ENCODE measurements at regions not wholly inside any gene's neighbourhood (a gene's known extent, or its start where the extent isn't known, plus 50 kb on each side); places are given as distances from the start of the nearest gene placed in this dataset.

GRCh38 chr1:163824490-163824889, 502.7 kb downstream of the NUF2 start:
- no peak overlapping the region for H3K4me3 ChIP-seq (ENCODE audit: low read length)
- H3K27me3 ChIP-seq (ENCODE audit: control insufficient read depth in 1 of 2, insufficient read depth in 2 of 2, low read length in 2 of 2), result no peaks in the 10 kb centered on the region
- H3K27ac ChIP-seq (ENCODE audit: low read depth in 1 of 2, low read length in 2 of 2), result no peak overlapping the region
- CTCF ChIA-PET, result no interaction called here
- Mint-ChIP-seq H3K27ac (no peak overlapping the region), H3K36me3 (ENCODE audit: low read depth) (no peaks in the 10 kb centered on the region), H3K9me3 (no peaks in the 10 kb centered on the region), H3K27me3 (no peaks in the 10 kb centered on the region), H3K4me3 (no peak overlapping the region), H3K4me1 (ENCODE audit: low read depth) (no peaks in the 10 kb centered on the region)
- intact Hi-C loops (cut with DNase I, micrococcal nuclease), result no loop called here
- H3K4me1 ChIP-seq (ENCODE audit: insufficient read depth, low read length), result no peaks in the 10 kb centered on the region
- ATAC-seq (ENCODE audit: poor library complexity) (no peak), DNase-seq (no peak)
- POLR2A ChIA-PET, result no interaction called here
- TF ChIP-seq CTCF (IDR thresholded peaks at IDR 0.05), result no peak
- H3K36me3 ChIP-seq (ENCODE audit: insufficient read depth, low read length), result no peaks in the 10 kb centered on the region
- H3K9me3 ChIP-seq (ENCODE audit: control insufficient read depth in 1 of 2, insufficient read depth in 1 of 2, low read length in 2 of 2), result no peaks in the 10 kb centered on the region

- no peak overlapping the region for H3K27ac ChIP-seq (ENCODE audit: low read depth in 1 of 2, low read length in 2 of 2)
- no peak for ATAC-seq (ENCODE audit: poor library complexity)
- no peak overlapping the region for H3K27ac Mint-ChIP-seq
- ChIA-PET POLR2A (no interaction called here), CTCF (no interaction called here)
- H3K4me3 ChIP-seq (ENCODE audit: low read length), result no peak overlapping the region
- TF ChIP-seq CTCF (IDR thresholded peaks at IDR 0.05), result no peak
- H3K36me3 Mint-ChIP-seq (ENCODE audit: low read depth), result no peaks in the 10 kb centered on the region
- no peaks in the 10 kb centered on the region for H3K36me3 ChIP-seq (ENCODE audit: insufficient read depth, low read length)
- DNase-seq, result no peak
- no peak overlapping the region for H3K4me3 Mint-ChIP-seq
- peaks cover 0 to 4% of the 10 kb centered on the region in 2 experiments for H3K9me3 ChIP-seq (ENCODE audit: control insufficient read depth in 1 of 2, insufficient read depth in 1 of 2, low read length in 2 of 2)
- H3K27me3 Mint-ChIP-seq, result no peaks in the 10 kb centered on the region
- H3K4me1 Mint-ChIP-seq (ENCODE audit: low read depth), result no peaks in the 10 kb centered on the region
- intact Hi-C loops (cut with DNase I, micrococcal nuclease), result no loop called here
- H3K27me3 ChIP-seq (ENCODE audit: control insufficient read depth in 1 of 2, insufficient read depth in 2 of 2, low read length in 2 of 2), result no peaks in the 10 kb centered on the region
- no peaks in the 10 kb centered on the region for H3K4me1 ChIP-seq (ENCODE audit: insufficient read depth, low read length)
- H3K9me3 Mint-ChIP-seq, result no peaks in the 10 kb centered on the region
Measured at GRCh38 chr1:163826500-163826899, 504.7 kb downstream of the NUF2 start.

GRCh38 chr1:163834778-163835177, 513.0 kb downstream of the NUF2 start:
- Histone ChIP-seq H3K4me1 (ENCODE audit: insufficient read depth, low read length) (no peaks in the 10 kb centered on the region), H3K36me3 (ENCODE audit: insufficient read depth, low read length) (no peaks in the 10 kb centered on the region), H3K27me3 (ENCODE audit: control insufficient read depth in 1 of 2, insufficient read depth in 2 of 2, low read length in 2 of 2) (no peaks in the 10 kb centered on the region), H3K27ac (ENCODE audit: low read depth in 1 of 2, low read length in 2 of 2) (no peak overlapping the region), H3K4me3 (ENCODE audit: low read length) (no peak overlapping the region), H3K9me3 (ENCODE audit: control insufficient read depth in 1 of 2, insufficient read depth in 1 of 2, low read length in 2 of 2) (peaks cover 0 to 2% of the 10 kb centered on the region in 2 experiments)
- TF ChIP-seq CTCF (IDR thresholded peaks at IDR 0.05), result no peak
- Mint-ChIP-seq H3K27ac (no peak overlapping the region), H3K36me3 (ENCODE audit: low read depth) (no peaks in the 10 kb centered on the region), H3K9me3 (peaks cover 6% of the 10 kb centered on the region), H3K4me1 (ENCODE audit: low read depth) (no peaks in the 10 kb centered on the region), H3K4me3 (no peak overlapping the region), H3K27me3 (no peaks in the 10 kb centered on the region)
- DNase-seq, result no peak
- intact Hi-C loops (cut with DNase I, micrococcal nuclease), result no loop called here
- no peak for ATAC-seq (ENCODE audit: poor library complexity)
- ChIA-PET POLR2A (no interaction called here), CTCF (no interaction called here)
